HUES48 (cell line): ENCODE measurements at regions not wholly inside any gene's neighbourhood (a gene's known extent, or its start where the extent isn't known, plus 50 kb on each side); places are given as distances from the start of the nearest gene placed in this dataset.
"Not testable (repeated sequence)": the region's sequence is repeated elsewhere in the genome, so short reads cannot be mapped to it uniquely, and the experiment has no call there.

Experiments used
- H3K27ac ChIP-seq: one replicate; pipeline ENCODE4 v1.7.0; 2013; ENCODE audit warnings: low read depth, low read length, inconsistent platforms
- H3K27me3 ChIP-seq: 2 replicates; pipeline ENCODE4 v1.6.1; 2013; ENCODE audit warnings: mild to moderate bottlenecking, low read length; ENCODE audit not compliant: control insufficient read depth, insufficient read depth
- H3K36me3 ChIP-seq: 2 replicates; pipeline ENCODE4 v1.6.1; 2013; ENCODE audit warnings: low read length; ENCODE audit not compliant: control insufficient read depth, insufficient read depth
- H3K4me1 ChIP-seq: 2 replicates; pipeline ENCODE4 v1.6.1; 2013; ENCODE audit warnings: mild to moderate bottlenecking, low read length; ENCODE audit not compliant: control insufficient read depth, insufficient read depth
- H3K4me3 ChIP-seq: 2 replicates; pipeline ENCODE4 v1.5.1; 2013; ENCODE audit warnings: mild to moderate bottlenecking, low read depth, low read length
- H3K9ac ChIP-seq: 2 replicates; pipeline ENCODE4 v1.6.1; 2013; ENCODE audit warnings: mild to moderate bottlenecking, low read depth, low read length, moderate library complexity
- H3K9me3 ChIP-seq: 2 replicates; pipeline ENCODE4 v1.6.1; 2013; ENCODE audit warnings: low read length; ENCODE audit not compliant: control insufficient read depth, insufficient read depth

GRCh38 chr5:66273121-66273520, 129.0 kb downstream of the SREK1 start:
- H3K4me3 ChIP-seq = no peak overlapping the region
- no peak overlapping the region for H3K9ac ChIP-seq
- H3K4me1 ChIP-seq = no peaks in the 10 kb centered on the region
- no peak overlapping the region for H3K27ac ChIP-seq
- H3K9me3 ChIP-seq = no peaks in the 10 kb centered on the region
- no peaks in the 10 kb centered on the region for H3K36me3 ChIP-seq
- H3K27me3 ChIP-seq = no peaks in the 10 kb centered on the region

- H3K9ac ChIP-seq = no peak overlapping the region
- no peak overlapping the region for H3K27ac ChIP-seq
- H3K4me3 ChIP-seq = no peak overlapping the region
- H3K4me1 ChIP-seq = no peaks in the 10 kb centered on the region
- no peaks in the 10 kb centered on the region for H3K27me3 ChIP-seq
- H3K36me3 ChIP-seq = no peaks in the 10 kb centered on the region
- H3K9me3 ChIP-seq = no peaks in the 10 kb centered on the region
Measured at GRCh38 chr5:66276986-66277385, 132.9 kb downstream of the SREK1 start.

- H3K4me1 ChIP-seq = no peaks in the 10 kb centered on the region
- no peaks in the 10 kb centered on the region for H3K36me3 ChIP-seq
- no peaks in the 10 kb centered on the region for H3K27me3 ChIP-seq
- H3K9ac ChIP-seq = no peak overlapping the region
- no peak overlapping the region for H3K4me3 ChIP-seq
- no peak overlapping the region for H3K27ac ChIP-seq
- no peaks in the 10 kb centered on the region for H3K9me3 ChIP-seq
Measured at GRCh38 chr5:66277981-66278380, 133.9 kb downstream of the SREK1 start.

GRCh38 chr5:66281294-66281693, 137.2 kb downstream of the SREK1 start:
- Histone ChIP-seq H3K36me3 (no peaks in the 10 kb centered on the region), H3K4me1 (no peaks in the 10 kb centered on the region), H3K9me3 (no peaks in the 10 kb centered on the region), H3K9ac (no peak overlapping the region), H3K27ac (no peak overlapping the region), H3K4me3 (no peak overlapping the region), H3K27me3 (no peaks in the 10 kb centered on the region)

- Histone ChIP-seq H3K4me1 (no peaks in the 10 kb centered on the region), H3K27me3 (no peaks in the 10 kb centered on the region), H3K27ac (no peak overlapping the region), H3K4me3 (no peak overlapping the region), H3K9ac (no peak overlapping the region), H3K36me3 (no peaks in the 10 kb centered on the region), H3K9me3 (no peaks in the 10 kb centered on the region)
Measured at GRCh38 chr5:66284588-66285342, 140.7 kb downstream of the SREK1 start.

GRCh38 chr5:66285343-66285922, 141.3 kb downstream of the SREK1 start:
- H3K4me3 ChIP-seq = no peak overlapping the region
- H3K4me1 ChIP-seq = no peaks in the 10 kb centered on the region
- no peaks in the 10 kb centered on the region for H3K27me3 ChIP-seq
- H3K27ac ChIP-seq = no peak overlapping the region
- H3K36me3 ChIP-seq = no peaks in the 10 kb centered on the region
- no peak overlapping the region for H3K9ac ChIP-seq
- H3K9me3 ChIP-seq = no peaks in the 10 kb centered on the region

GRCh38 chr5:66291771-66292170, 147.7 kb downstream of the SREK1 start:
- Histone ChIP-seq H3K36me3 (no peaks in the 10 kb centered on the region), H3K27ac (no peak overlapping the region), H3K4me3 (no peak overlapping the region), H3K9ac (no peak overlapping the region), H3K4me1 (no peaks in the 10 kb centered on the region), H3K9me3 (no peaks in the 10 kb centered on the region), H3K27me3 (no peaks in the 10 kb centered on the region)

GRCh38 chr5:66293851-66294250, 149.8 kb downstream of the SREK1 start:
- H3K27me3 ChIP-seq, H3K9me3 ChIP-seq, H3K4me1 ChIP-seq, H3K4me3 ChIP-seq, H3K36me3 ChIP-seq, H3K27ac ChIP-seq, H3K9ac ChIP-seq: not testable (repeated sequence)

- Histone ChIP-seq H3K27ac (no peak overlapping the region), H3K36me3 (no peaks in the 10 kb centered on the region), H3K9ac (no peak overlapping the region), H3K4me3 (no peak overlapping the region), H3K4me1 (no peaks in the 10 kb centered on the region), H3K27me3 (no peaks in the 10 kb centered on the region), H3K9me3 (no peaks in the 10 kb centered on the region)
Measured at GRCh38 chr5:66299463-66299862, 155.4 kb downstream of the SREK1 start.

- Histone ChIP-seq H3K27ac (no peak overlapping the region), H3K9ac (no peak overlapping the region), H3K36me3 (no peaks in the 10 kb centered on the region), H3K4me3 (no peak overlapping the region), H3K9me3 (no peaks in the 10 kb centered on the region), H3K4me1 (no peaks in the 10 kb centered on the region), H3K27me3 (no peaks in the 10 kb centered on the region)
Measured at GRCh38 chr5:66302344-66302743, 158.2 kb downstream of the SREK1 start.

- Histone ChIP-seq H3K4me3 (no peak overlapping the region), H3K27ac (no peak overlapping the region), H3K4me1 (no peaks in the 10 kb centered on the region; the same call in 1 of the 2 replicates), H3K36me3 (no peaks in the 10 kb centered on the region), H3K9ac (no peak overlapping the region), H3K9me3 (no peaks in the 10 kb centered on the region), H3K27me3 (no peaks in the 10 kb centered on the region)
Measured at GRCh38 chr5:66306105-66306843, 162.2 kb downstream of the SREK1 start.
